ENCODE measurements at regions not wholly inside any gene's neighbourhood (a gene's known extent, or its start where the extent isn't known, plus 50 kb on each side); places are given as distances from the start of the nearest gene placed in this dataset.

- TF ChIP-seq CTCF (IDR thresholded peaks at IDR 0.05; ENCODE audit: partially characterized antibody, unreplicated experiment), result no peak
- H3K27me3 Mint-ChIP-seq (ENCODE audit: unreplicated experiment), result peaks cover 3% of the 10 kb centered on the region
- H3K4me3 Mint-ChIP-seq (ENCODE audit: unreplicated experiment), result no peak overlapping the region
- no peak overlapping the region for H3K27ac Mint-ChIP-seq (ENCODE audit: unreplicated experiment)
- DNase-seq, result no peak
- no peaks in the 10 kb centered on the region for H3K36me3 Mint-ChIP-seq (ENCODE audit: unreplicated experiment)
- H3K9me3 Mint-ChIP-seq (ENCODE audit: unreplicated experiment), result peaks cover 4% of the 10 kb centered on the region
- no peaks in the 10 kb centered on the region for H3K4me1 Mint-ChIP-seq (ENCODE audit: low read depth, unreplicated experiment)
Measured at GRCh38 chr4:53914313-53915016, 149.9 kb downstream of the CHIC2 start.

- H3K9me3 Mint-ChIP-seq (ENCODE audit: unreplicated experiment), result peaks cover 4% of the 10 kb centered on the region
- H3K27me3 Mint-ChIP-seq (ENCODE audit: unreplicated experiment), result peaks cover 3% of the 10 kb centered on the region
- no peaks in the 10 kb centered on the region for H3K4me1 Mint-ChIP-seq (ENCODE audit: low read depth, unreplicated experiment)
- no peak overlapping the region for H3K27ac Mint-ChIP-seq (ENCODE audit: unreplicated experiment)
- no peak for DNase-seq
- H3K36me3 Mint-ChIP-seq (ENCODE audit: unreplicated experiment), result no peaks in the 10 kb centered on the region
- no peak for TF ChIP-seq CTCF (IDR thresholded peaks at IDR 0.05; ENCODE audit: partially characterized antibody, unreplicated experiment)
- H3K4me3 Mint-ChIP-seq (ENCODE audit: unreplicated experiment), result no peak overlapping the region
Measured at GRCh38 chr4:53913771-53914170, 150.6 kb downstream of the CHIC2 start.

GRCh38 chr4:53912766-53913497, 151.5 kb downstream of the CHIC2 start:
- Mint-ChIP-seq H3K27me3 (ENCODE audit: unreplicated experiment) (peaks cover 3% of the 10 kb centered on the region), H3K27ac (ENCODE audit: unreplicated experiment) (no peak overlapping the region), H3K4me3 (ENCODE audit: unreplicated experiment) (no peak overlapping the region), H3K36me3 (ENCODE audit: unreplicated experiment) (no peaks in the 10 kb centered on the region), H3K9me3 (ENCODE audit: unreplicated experiment) (peaks cover 4% of the 10 kb centered on the region), H3K4me1 (ENCODE audit: low read depth, unreplicated experiment) (no peaks in the 10 kb centered on the region)
- no peak for TF ChIP-seq CTCF (IDR thresholded peaks at IDR 0.05; ENCODE audit: partially characterized antibody, unreplicated experiment)
- no peak for DNase-seq

- Mint-ChIP-seq H3K36me3 (ENCODE audit: unreplicated experiment) (no peaks in the 10 kb centered on the region), H3K4me3 (ENCODE audit: unreplicated experiment) (no peak overlapping the region), H3K27me3 (ENCODE audit: unreplicated experiment) (no peaks in the 10 kb centered on the region), H3K4me1 (ENCODE audit: low read depth, unreplicated experiment) (peaks cover 5% of the 10 kb centered on the region), H3K27ac (ENCODE audit: unreplicated experiment) (no peak overlapping the region), H3K9me3 (ENCODE audit: unreplicated experiment) (peaks cover 2% of the 10 kb centered on the region)
- DNase-seq, result no peak
- peak; percentile 11 for TF ChIP-seq CTCF (IDR thresholded peaks at IDR 0.05; ENCODE audit: partially characterized antibody, unreplicated experiment)
Measured at GRCh38 chr4:53908661-53909078, 155.7 kb downstream of the CHIC2 start.

- Mint-ChIP-seq H3K36me3 (ENCODE audit: unreplicated experiment) (no peaks in the 10 kb centered on the region), H3K4me3 (ENCODE audit: unreplicated experiment) (no peak overlapping the region), H3K4me1 (ENCODE audit: low read depth, unreplicated experiment) (peaks cover 5% of the 10 kb centered on the region), H3K9me3 (ENCODE audit: unreplicated experiment) (peaks cover 2% of the 10 kb centered on the region), H3K27me3 (ENCODE audit: unreplicated experiment) (no peaks in the 10 kb centered on the region), H3K27ac (ENCODE audit: unreplicated experiment) (no peak overlapping the region)
- no peak for DNase-seq
- no peak for TF ChIP-seq CTCF (IDR thresholded peaks at IDR 0.05; ENCODE audit: partially characterized antibody, unreplicated experiment)
Measured at GRCh38 chr4:53907772-53908171, 156.6 kb downstream of the CHIC2 start.
